HG03460 (cell line): ENCODE measurements at regions not wholly inside any gene's neighbourhood (a gene's known extent, or its start where the extent isn't known, plus 50 kb on each side); places are given as distances from the start of the nearest gene placed in this dataset.
"Not testable (repeated sequence)": the region's sequence is repeated elsewhere in the genome, so short reads cannot be mapped to it uniquely, and the experiment has no call there.

Source experiments
- ATAC-seq: cut with Tn5 transposase; IDR thresholded peaks from one replicate; pipeline ENCODE4 v1.9.1; 2021; ENCODE audit not compliant: unreplicated experiment

DNA sequence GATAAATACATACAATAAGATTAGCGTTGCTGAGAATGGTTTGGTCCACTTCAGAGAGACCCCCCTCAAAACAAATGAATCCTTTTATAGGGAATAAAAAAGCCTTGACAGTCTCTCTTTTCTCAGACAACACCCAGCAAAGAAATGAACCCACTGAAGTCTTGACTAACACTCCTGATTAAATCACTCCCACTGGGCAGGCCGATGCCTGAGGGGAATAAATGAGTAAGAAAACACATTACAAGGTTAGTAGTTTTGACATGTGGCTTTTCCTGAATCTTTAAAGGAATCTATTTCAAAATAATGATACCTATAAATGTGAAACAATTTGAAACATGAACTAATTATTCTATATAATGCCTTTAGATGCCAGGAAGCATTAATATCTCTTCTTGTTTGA lies 146.9 kb upstream of the POGK start:
- no peak for ATAC-seq

DNA sequence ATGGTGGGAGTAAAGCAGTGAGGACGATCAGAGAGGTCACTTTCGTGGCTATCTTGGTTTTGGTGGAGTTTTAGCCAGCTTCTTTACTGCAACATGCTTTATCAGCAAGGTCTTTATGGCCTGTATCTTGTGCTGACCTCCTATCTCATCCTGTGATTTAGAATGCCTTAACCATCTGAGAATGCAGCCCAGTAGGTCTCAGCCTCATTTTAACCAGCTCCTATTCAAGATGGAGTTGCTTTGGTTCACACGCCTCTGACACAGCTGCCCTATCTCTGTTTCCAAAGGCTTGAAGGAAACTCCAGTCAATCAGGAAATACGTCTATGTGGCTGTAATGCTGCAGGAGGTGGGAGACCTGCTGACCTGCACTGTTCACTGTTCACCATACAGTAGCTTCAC lies 146.1 kb upstream of the POGK start:
- no peak for ATAC-seq

DNA sequence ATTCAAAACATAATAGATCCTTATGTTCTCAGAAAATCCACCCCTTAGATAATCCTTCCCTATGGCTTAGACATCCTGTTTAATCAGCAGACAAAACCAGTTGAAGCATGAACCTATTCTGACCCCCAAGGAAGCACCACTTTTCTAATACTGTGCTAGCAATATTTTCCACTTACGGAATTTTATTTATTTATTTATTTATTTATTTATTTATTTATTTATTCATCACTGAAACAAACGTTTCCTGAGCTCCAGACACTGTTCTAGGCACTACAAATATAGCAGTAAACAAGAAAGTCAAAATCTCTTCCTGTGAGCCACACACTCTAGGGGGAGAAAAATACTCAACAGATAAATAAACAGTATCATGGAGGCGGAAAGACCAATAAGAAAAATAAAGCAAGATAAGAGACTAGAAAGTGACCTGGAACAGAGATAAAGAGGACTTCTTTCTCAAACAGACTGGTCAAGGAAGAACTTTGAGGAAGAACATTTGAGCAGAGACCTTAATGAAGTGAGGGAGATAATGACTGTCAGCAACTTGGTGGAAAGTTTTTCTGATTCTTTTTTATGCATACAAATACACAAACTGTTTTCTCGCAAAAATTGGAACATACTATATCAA lies 145.5 kb upstream of the POGK start:
- no peak for ATAC-seq

DNA sequence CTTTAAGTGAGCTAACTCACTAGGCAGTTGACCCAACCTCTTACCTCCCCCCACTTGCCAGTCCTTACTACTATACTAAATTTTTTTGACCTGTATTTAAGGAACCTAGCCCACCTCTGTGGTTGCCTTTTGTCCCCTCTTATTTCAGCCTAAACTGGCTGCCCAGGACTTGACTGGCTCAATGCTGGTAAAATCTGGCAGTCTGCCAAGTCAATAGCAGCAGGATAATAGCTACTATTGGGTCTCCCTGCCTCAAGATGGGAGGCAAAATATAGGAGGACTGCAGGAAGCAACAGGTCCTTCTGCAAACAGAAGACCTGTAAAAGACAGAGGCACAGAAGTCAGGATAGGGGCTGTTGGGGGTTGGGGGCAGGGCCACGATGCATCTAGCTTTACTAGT lies 144.2 kb upstream of the POGK start:
- no peak for ATAC-seq

DNA sequence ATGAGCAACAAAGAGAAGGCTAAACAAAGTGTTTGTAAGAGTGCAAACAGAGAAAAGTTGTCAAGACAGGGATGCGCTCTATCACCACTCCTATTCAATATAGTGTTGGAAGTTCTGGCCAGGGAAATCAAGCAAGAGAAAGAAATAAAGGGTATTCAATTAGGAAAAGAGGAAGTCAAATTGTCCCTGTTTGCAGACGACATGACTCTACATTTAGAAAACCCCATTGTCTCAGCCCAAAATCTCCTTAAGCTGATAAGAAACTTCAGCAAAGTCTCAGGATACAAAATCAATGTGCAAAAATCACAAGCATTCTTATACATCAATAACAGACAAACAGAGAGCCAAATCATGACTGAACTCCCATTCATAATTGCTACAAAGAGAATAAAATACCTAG lies 143.4 kb upstream of the POGK start:
- not testable (repeated sequence) for ATAC-seq

DNA sequence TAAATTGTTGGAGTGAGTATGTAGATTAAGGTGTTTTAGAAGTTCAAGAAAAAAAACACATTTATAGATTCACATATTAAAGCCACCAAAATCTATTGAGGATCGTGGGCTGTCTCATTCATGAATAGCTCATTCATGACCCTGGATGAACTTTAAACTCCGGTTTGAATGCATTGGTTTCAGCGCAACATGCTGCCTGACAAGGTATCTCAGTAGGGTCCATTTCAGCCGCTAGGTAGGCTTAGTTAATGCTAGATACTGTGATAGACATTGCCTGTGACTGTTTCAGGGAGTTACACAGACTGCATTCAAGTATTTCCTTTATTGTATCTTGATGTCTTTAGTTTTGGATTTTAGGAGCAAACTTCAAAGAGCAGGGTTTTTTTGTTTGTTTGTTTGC lies 140.5 kb upstream of the POGK start:
- ATAC-seq = no peak

DNA sequence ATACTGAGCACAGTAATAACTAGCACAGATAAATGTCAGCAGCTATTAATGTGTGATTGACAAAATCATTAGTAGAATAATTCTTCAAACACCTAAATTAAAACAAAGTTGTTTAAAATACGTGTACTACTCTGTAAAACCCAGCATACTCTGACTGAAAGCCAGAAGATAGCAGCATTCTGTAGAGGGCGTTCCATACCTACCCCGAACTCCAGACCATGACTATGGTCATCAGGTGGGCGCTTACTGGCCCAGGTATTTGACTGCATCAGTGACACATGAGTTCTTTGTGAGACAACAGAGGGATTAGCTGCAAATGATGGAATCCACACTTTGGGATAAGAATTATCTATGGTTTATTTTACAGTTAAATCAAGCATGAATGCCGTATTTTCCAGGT lies 139.7 kb upstream of the POGK start:
- no peak for ATAC-seq

DNA sequence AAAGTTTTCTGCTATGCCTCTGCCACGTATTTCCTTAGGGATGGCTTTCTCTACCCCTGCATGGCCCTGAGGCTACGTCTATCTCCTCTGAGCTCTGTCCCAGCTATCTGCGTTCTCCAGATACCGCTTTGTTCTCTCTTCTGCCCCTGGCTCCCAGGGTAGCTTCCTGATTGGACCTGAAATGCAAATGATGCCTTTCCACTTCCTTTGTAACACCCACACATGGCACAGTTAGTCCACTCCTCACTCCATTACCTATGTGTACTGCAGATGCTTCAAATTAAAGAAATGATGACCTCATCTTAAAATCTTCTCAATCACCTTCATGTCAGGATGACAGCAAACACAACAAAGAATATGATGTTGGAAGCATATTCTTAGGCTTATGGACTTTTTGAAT lies 138.6 kb upstream of the POGK start:
- ATAC-seq = no peak

DNA sequence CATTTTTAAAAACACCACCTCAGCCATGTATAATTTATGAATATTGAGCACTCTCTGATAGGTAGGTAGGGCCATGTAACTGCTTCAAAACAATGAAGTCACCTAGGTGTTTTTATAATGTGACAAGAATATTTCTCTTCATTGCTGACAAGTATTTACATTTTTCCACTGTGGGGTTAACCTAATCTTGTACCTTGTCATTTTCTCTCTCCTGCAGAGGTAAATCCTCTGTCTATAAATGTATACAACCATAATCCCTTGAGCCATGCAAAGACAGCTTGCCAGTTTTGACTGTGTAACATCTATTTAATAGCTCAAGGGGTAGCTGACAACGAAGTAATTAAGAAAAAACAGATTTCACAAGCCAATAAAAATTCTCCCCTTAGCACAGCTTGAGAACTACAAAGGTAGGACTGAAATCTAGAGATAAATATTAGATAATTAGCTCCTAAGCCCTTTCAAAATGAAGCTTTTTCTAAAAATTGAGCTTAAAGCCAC lies 137.6 kb upstream of the POGK start:
- no peak for ATAC-seq

DNA sequence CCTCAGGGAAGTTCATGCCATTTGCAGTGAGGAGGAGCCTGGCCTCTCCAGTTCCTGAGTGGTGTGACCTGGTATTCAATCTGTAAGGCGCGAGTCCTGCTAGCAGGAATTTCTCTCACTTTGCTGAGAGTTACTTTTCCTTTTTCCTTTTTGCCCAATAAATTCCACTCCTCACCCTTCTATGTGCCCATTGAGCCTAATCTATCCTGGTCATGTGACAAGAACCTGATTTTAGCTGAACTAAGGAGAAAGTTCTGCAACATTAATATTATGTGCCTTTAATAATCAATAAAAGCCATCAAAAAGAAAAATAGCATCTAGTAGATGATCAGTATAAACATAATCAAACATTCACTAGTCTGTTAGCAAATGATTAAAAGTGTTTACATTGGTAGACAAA lies 136.1 kb upstream of the POGK start:
- no peak for ATAC-seq

DNA sequence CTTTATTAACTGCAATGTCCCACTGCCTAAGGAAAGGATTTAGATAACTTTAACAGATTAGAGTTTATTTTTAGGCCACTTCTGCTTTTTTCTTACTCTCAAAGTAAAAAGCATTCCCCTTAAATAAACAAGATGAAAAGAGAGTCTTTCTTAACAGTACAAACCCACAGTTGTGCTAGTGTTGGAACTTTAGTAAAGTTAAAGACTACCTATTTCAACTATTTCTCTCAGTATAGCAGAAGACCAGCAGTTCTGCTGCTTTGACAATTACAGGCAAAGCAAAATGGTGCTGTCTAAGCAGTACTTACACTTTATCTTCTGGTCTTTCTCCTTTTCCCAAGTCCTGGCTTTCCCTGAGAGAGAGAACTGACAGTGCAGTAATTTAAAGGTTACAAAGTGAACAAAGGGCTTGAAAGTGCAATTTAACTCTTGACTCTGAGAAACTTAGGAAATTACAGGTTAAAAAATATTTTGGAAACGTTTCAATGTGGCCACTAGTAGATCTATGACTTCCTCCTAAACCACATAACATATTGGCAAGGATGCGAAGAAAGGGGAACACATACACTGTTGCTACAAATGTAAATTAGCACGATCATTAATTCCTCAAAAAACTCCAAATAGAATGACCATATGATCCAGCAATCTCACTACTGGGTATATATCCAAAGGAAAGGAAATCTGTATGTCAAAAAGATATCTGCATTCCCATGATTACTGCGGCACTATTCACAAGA lies 135.4 kb upstream of the POGK start:
- no peak for ATAC-seq

DNA sequence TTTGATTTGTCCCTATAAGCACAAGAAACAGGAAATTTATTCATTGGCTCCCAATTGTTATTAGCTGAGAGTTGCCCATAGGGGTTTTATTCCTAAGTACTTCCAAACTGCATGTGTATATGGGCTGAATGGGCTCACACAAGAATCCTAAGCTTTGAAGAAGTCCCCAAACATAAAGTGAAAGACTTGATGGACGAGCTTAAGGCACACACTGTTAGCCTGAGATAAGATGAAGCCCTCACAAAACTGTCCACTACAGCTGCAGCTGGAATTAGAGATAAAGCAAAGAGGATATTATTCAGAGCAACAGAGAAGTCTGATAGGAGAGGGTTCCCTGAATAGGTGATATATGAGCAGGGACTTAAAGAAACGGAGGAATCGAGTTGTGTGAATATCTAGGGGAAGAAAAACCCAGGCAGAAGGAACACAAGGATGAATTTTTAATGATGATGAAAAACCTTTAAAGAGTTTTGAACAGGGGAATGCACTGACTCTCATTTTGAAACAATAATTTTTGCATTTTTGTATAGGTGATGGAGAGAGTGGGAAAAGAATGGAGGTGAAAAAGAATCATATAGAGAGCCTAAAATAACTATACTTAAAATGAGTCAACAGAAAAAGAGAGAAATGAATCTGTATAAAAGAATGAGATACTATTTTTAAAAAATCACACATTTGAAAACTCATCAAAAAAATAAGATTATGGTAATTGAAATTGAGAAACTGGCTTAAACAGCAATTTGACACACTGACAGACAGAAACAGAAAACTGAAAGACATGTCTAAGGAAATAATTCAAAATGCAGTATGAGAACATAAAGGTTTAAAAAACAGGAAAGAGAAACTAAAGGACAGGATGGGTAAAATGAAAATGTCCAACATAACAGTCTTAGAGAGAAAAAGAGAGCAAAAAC lies 133.6 kb upstream of the POGK start:
- ATAC-seq = no peak

DNA sequence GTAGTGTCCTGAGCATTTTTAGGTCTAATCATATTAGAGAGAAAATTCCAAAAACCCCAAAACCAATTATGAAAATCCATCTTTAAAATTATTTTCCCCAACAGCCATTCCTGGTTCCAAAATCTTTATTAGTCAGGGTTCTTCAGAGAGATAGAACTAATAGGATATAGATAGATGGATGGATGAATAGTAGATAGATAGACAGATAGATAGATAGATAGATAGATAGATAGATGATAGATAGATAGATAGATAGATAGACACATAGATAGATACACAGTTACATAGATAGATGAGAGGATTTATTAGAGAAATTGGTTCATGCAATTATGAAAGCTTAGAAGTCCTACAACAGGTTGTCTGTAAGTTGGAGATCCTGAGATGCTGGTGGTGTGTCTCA lies 122.7 kb upstream of the POGK start:
- no peak for ATAC-seq

DNA sequence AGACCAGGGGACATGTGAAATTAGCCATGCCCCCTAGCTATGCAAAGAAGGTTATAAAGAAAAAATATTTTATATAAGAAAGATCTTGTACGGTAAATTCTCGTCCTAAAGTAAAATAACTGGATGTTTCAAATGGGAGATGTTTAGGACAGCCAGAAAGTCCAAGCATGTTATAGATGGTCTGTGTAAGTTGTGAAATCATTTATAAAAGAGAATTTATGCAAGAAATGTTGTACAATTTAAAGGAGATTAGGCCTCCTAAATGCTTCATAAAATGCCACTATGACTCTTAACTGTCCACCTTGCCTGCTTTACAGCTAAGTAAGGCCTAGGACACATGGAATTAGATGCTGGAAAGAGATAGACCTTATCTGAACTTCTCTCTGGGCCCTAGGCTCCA lies 118.1 kb upstream of the POGK start:
- no peak for ATAC-seq

DNA sequence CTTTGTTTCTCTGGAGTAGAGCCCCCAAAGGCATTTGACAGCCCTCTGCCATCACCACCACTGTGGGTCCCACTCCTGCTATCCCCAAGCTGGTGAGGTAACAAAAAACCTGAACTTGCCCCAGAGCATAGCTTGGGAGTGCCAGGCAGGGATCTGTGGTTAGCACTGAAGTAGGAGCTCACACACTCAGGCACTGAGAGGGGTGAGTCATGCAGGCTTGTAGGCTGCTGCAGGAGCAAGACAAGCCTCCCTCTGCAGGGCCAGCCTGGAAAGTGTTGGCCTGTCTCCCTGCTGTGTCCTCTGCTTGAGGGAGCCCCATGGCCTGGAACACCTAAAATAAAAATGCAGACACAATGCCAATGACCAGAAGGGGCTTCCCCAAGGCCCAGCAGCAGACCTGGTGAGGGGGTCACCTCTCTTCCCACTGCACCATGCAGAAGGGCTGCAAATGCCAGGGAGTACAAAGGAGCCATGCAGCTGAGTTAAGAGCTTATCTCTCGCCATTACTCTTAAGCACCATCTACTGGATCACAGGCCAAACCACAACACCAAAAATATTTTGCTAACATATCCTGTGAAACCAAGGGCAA lies 108.9 kb upstream of the POGK start:
- no peak for ATAC-seq

DNA sequence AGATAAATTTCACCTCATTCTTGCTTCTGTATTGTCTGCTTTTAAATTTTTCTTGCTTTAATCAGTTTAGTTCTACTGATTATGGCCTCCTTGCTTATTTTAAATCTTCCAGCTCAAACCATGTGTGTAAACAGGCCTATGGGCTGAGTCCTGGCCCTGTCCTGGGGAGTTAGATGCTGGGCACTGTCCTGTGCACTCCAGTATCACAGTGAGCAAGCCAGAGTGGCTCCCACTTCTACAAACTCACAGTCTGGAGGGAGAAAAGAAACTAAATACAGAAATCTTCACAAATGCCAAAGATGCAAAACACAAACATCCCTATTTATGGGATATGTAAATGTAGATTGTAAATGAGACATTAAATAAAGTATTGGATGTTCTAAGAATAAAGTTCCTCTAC lies 101.1 kb upstream of the POGK start:
- no peak for ATAC-seq

DNA sequence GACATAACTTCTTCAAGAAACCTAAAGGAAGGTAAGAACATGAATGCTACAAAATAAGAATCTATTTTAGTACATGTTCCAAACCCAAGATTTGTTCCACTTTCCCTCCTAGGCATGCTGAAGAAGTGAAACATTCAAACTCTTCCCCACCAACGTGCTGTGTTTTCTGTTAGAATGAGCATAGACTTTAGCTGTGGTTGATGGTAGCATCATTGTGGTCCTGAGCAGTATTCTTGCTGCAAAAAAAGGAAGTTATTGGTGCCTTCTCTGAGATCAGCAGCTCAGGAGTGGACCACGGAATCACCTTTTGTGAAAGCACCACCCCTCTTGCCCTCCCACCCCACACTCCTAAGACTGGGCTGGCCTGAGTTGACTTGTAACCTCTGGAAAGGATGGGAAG lies 100.4 kb upstream of the POGK start:
- no peak for ATAC-seq

DNA sequence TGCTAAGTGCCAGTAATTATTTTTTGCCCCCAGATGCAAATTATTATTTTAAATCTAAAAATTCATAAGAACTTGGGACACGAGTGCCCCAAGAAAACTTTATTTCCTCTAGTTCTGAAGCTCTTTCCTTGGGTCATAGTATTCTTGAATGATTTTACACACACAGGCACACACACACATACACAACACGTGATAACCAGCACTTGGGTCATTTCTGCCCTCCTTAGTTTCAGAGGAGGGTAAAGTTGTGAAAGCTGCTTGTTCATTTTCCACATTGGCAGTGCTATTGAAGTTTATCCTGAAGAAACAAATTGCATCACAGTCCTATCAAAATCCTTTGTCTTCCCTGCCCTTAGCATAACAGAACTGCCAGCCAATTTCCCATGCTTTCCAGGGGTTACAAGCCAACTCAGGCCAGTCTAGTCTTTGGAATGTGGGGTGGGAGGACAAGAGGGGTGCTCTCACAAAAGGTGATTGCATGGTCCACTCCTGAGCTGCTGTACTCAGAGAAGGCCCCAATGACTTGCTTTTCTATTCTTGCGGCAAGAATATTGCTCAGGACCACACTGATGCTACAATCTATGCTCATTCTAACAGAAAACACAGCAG lies 98.5 kb upstream of the POGK start:
- ATAC-seq = no peak

DNA sequence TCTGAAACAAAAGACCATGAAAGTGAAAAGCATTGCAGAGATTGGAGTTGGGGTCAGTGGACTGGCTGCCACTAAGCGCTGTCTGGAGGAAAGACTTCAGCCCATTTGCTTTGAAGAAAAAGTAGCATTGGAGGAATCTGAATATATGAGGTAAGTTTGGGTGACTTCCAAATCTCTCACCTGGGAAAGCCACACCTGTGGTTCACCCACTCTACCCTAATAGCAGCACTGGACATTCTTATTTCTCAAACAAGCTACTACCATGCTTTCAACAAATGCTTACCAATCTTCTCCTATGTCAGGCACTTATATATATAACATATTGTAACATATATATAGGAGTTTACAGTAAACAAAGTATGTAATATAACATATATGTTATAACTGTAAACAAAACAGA lies 76.0 kb upstream of the POGK start:
- no peak for ATAC-seq

DNA sequence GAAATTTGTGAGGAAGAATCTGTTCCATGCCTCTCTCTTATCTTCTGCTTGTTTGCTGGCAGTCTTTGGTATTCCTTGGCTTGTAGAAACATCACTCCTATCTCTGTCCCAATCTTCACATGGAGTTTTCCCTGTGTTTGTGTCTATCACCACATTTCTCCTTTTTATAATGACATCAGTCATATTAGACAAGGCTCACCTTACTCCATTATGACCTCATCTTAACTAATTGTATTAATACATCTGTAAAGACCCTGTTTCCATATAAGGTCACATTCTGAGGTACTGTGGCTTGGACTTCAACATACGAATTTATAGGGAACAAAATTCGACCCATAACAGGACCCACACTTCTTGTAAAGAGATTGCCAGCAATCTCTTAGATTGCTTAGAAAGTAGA lies 72.3 kb upstream of the POGK start:
- no peak for ATAC-seq

DNA sequence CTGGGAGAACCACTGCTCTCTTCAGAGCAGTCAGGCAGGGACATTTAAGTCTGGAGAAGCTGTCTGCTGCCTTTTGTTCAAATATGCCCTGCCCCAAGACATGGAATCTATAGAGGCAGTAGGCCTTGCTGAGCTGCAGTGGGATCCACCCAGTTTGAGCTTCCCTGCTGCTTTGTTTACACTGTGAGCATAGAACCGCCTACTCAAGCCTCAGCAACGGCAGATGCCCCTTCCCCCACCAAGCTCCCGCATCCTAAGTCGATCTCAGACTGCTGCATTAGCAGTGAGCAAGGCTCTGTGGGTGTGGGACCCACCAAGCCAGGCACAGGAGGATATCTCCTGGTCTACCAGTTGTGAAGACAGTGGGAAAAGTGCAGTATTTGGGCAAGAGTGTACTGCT lies 54.6 kb upstream of the POGK start:
- ATAC-seq = not testable (repeated sequence)
